OCI-LY3 (cell line): ENCODE measurements at regions not wholly inside any gene's neighbourhood (a gene's known extent, or its start where the extent isn't known, plus 50 kb on each side); places are given as distances from the start of the nearest gene placed in this dataset.

ENCODE experiments used
- H2AFZ ChIP-seq: fragments of 200-600, 300-600 bp; shearing (Covaris generic); 2 replicates; pipeline ENCODE4 v1.6.0; 2014; ENCODE audit warnings: antibody characterized with exemption, low read depth, low read length
- H3K27ac ChIP-seq: fragments of 200-600, 300-600 bp; sonication (generic); 2 replicates; pipeline ENCODE4 v1.5.1; 2014; ENCODE audit warnings: mild to moderate bottlenecking, low read length, moderate library complexity, mixed read lengths
- H3K27me3 ChIP-seq: fragments of 200-600, 300-600 bp; sonication (generic); 2 replicates; pipeline ENCODE4 v1.6.1; 2014; ENCODE audit warnings: low read depth, low read length, mixed read lengths
- H3K36me3 ChIP-seq: fragments of 200-600, 300-600 bp; sonication (generic); replicated peaks from 2 replicates; pipeline ENCODE3; 2014; ENCODE audit warnings: low read depth, low read length, mixed read lengths
- H3K4me1 ChIP-seq: fragments of 300-600, 200-600 bp; sonication (generic); 2 replicates; pipeline ENCODE4 v1.6.1; 2014; ENCODE audit warnings: low read length, mixed read lengths
- H3K4me2 ChIP-seq: fragments of 200-600, 300-600 bp; sonication (generic); 2 replicates; pipeline ENCODE4 v1.6.1; 2014; ENCODE audit warnings: low read length, mixed read lengths
- H3K4me3 ChIP-seq: fragments of 300-600, 200-600 bp; sonication (generic); 2 replicates; pipeline ENCODE4 v1.5.1; 2014; ENCODE audit warnings: antibody characterized with exemption, mild to moderate bottlenecking, low read length, moderate library complexity
- H3K79me2 ChIP-seq: fragments of 300-600, 200-600 bp; shearing (Covaris generic); 2 replicates; pipeline ENCODE4 v1.6.1; 2014; ENCODE audit warnings: mild to moderate bottlenecking, low read length, mixed read lengths
- H3K9ac ChIP-seq: fragments of 300-600, 200-600 bp; shearing (Covaris generic); 2 replicates; pipeline ENCODE4 v1.6.0; 2014; ENCODE audit warnings: mild to moderate bottlenecking, low read length, moderate library complexity
- H3K9me3 ChIP-seq: fragments of 200-600, 300-600 bp; shearing (Covaris generic); 2 replicates; pipeline ENCODE4 v1.6.1; 2014; ENCODE audit warnings: low read length, mixed read lengths; ENCODE audit not compliant: insufficient read depth
- H4K20me1 ChIP-seq: fragments of 200-600, 300-600 bp; sonication (generic); 2 replicates; pipeline ENCODE4 v1.6.1; 2016; ENCODE audit warnings: low read length, mixed read lengths; ENCODE audit not compliant: insufficient read depth
- EZH2phosphoT487 ChIP-seq: fragments of 200-600 bp; shearing (Covaris generic); IDR thresholded peaks from 2 replicates; pipeline ENCODE4 v1.6.1; 2018; ENCODE audit warnings: antibody characterized with exemption, mixed run types, low read depth
- TF ChIP-seq, protein P1 (sequence below): fragments of 200-600, 300-600 bp; sonication (generic); IDR thresholded peaks from 2 replicates; pipeline ENCODE4 v1.5.1; 2014; ENCODE audit warnings: antibody characterized with exemption, low read length, low read depth

GRCh38 chr22:34102633-34103032 lies 182.4 kb upstream of the LARGE1 start:
- H3K27me3 ChIP-seq = peaks cover 25% of the 10 kb centered on the region
- no peak overlapping the region for H3K4me2 ChIP-seq
- H3K36me3 ChIP-seq = no peaks in the 10 kb centered on the region
- no peaks in the 10 kb centered on the region for H3K9me3 ChIP-seq
- no peak overlapping the region for H3K27ac ChIP-seq
- no peaks in the 10 kb centered on the region for H3K4me1 ChIP-seq
- H2AFZ ChIP-seq = no peak overlapping the region
- no peak for TF ChIP-seq EZH2phosphoT487
- TF ChIP-seq, protein P1, sequence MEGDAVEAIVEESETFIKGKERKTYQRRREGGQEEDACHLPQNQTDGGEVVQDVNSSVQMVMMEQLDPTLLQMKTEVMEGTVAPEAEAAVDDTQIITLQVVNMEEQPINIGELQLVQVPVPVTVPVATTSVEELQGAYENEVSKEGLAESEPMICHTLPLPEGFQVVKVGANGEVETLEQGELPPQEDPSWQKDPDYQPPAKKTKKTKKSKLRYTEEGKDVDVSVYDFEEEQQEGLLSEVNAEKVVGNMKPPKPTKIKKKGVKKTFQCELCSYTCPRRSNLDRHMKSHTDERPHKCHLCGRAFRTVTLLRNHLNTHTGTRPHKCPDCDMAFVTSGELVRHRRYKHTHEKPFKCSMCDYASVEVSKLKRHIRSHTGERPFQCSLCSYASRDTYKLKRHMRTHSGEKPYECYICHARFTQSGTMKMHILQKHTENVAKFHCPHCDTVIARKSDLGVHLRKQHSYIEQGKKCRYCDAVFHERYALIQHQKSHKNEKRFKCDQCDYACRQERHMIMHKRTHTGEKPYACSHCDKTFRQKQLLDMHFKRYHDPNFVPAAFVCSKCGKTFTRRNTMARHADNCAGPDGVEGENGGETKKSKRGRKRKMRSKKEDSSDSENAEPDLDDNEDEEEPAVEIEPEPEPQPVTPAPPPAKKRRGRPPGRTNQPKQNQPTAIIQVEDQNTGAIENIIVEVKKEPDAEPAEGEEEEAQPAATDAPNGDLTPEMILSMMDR = no peak
- no peak overlapping the region for H3K4me3 ChIP-seq
- no peaks in the 10 kb centered on the region for H3K79me2 ChIP-seq
- peaks cover 2% of the 10 kb centered on the region; the same call in 1 of the 2 replicates for H4K20me1 ChIP-seq
- no peak overlapping the region for H3K9ac ChIP-seq

DNA sequence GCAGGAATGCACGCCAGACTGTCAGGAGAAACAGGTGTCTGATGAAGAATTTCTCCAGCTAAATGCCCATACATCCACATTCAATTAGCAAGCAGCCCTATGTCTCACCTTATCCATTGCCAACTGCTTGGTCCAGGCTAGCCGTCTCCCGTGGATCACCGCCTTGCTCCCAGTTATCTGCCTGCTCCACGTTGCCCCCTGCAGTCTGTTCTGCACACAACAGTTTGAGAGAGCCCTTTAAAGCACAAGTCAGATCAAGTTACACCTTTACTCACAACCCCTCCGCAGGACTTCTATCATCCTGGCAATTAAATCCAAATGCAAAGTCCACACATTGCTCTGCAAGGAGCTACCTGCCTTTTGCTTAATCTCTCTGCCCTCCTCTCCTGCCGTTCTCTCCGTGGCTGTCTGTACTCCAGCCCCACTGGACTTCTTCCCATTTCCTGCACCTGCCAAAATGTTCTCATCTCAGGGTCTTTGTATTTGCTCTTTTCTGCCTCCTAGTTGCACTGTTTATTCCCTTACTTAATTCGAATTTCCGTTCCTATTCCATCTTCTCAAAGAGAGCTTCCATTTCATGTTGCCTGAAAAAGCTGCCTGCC lies 185.3 kb upstream of the LARGE1 start:
- no peaks in the 10 kb centered on the region for H3K9me3 ChIP-seq
- 0 out of 2 replicates have a peak, but pooled peaks cover 2% of the 10 kb centered on the region for H3K4me1 ChIP-seq
- H2AFZ ChIP-seq = no peak overlapping the region
- no peak overlapping the region for H3K4me2 ChIP-seq
- H3K9ac ChIP-seq = no peak overlapping the region
- H3K36me3 ChIP-seq = no peaks in the 10 kb centered on the region
- H3K79me2 ChIP-seq = no peaks in the 10 kb centered on the region
- TF ChIP-seq, protein P1 = peak; percentile 83
- TF ChIP-seq EZH2phosphoT487 = no peak
- no peak overlapping the region for H3K4me3 ChIP-seq
- peaks cover 2% of the 10 kb centered on the region; the same call in 1 of the 2 replicates for H4K20me1 ChIP-seq
- peaks cover 25% of the 10 kb centered on the region for H3K27me3 ChIP-seq
- no peak overlapping the region for H3K27ac ChIP-seq

DNA sequence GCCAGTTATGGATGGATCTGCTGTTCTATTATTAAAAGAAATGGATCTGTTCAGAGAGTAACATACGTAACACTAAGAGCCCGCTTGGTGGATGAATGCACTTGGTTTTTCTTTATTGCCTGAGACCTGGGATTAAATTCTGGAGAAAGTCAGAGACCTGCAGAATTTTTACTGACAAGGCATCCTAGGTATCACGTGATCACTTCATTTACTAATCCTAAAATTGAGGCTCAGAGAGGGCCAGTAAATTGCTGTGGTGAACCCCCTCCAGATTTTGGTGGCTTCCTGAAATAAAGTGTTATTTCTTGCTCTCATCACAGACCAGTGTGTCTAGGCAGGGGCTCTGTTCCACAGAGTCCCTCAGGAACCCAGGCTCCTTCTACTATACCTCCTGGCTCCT lies 187.9 kb upstream of the LARGE1 start:
- Histone ChIP-seq H3K4me3 (no peak overlapping the region), H3K27ac (no peak overlapping the region), H3K9ac (no peak overlapping the region), H3K4me1 (0 out of 2 replicates have a peak, but pooled peaks cover 2% of the 10 kb centered on the region), H3K27me3 (peaks cover 23% of the 10 kb centered on the region; the same call in 1 of the 2 replicates), H3K4me2 (no peak overlapping the region), H3K36me3 (no peaks in the 10 kb centered on the region), H3K79me2 (no peaks in the 10 kb centered on the region), H4K20me1 (peaks cover 2% of the 10 kb centered on the region; the same call in 1 of the 2 replicates), H2AFZ (no peak overlapping the region), H3K9me3 (no peaks in the 10 kb centered on the region)
- TF ChIP-seq, protein P1 = no peak
- TF ChIP-seq EZH2phosphoT487 = no peak

DNA sequence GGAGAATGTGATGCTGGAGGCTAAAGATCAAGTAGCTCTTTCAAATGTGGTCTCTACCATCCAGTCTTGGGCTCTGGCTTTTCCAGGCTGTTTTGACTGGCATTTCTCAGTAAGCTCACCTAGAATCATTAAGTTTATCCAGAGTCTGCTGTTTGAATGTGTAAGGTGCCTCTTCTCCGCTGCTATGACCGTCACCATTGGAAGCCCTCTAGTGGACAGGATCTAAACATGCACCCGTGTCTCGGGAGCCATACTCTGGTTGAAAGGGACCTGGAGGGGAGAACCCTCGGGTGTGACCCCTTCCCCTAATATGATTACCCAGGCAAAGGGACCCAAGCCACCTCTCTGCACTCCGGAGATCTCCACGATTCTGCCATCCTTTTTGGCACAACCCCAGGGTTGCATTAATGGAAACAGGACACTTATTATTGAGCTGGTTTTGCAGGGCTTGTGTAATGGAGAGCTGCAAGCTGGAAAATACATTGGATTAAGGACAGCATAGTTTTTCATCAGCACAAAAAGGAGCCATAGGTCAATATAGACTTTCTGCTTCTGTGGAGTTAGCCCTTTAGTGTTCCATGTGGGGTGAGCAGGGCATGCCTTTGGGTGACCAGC lies 191.0 kb upstream of the LARGE1 start:
- no peak overlapping the region for H3K4me2 ChIP-seq
- H3K4me3 ChIP-seq = no peak overlapping the region
- H3K9ac ChIP-seq = no peak overlapping the region
- H4K20me1 ChIP-seq = no peaks in the 10 kb centered on the region
- no peaks in the 10 kb centered on the region for H3K9me3 ChIP-seq
- no peaks in the 10 kb centered on the region for H3K36me3 ChIP-seq
- TF ChIP-seq EZH2phosphoT487 = no peak
- TF ChIP-seq, protein P1 = peak; percentile 86
- peaks cover 41% of the 10 kb centered on the region; the same call in 1 of the 2 replicates for H3K27me3 ChIP-seq
- no peak overlapping the region for H3K27ac ChIP-seq
- H2AFZ ChIP-seq = no peak overlapping the region
- H3K79me2 ChIP-seq = no peaks in the 10 kb centered on the region
- 0 out of 2 replicates have a peak, but pooled peaks cover 2% of the 10 kb centered on the region for H3K4me1 ChIP-seq
